Hepatic stellate cell (primary cell): ENCODE measurements at regions not wholly inside any gene's neighbourhood (a gene's known extent, or its start where the extent isn't known, plus 50 kb on each side); places are given as distances from the start of the nearest gene placed in this dataset.

Experiments
- DNase-seq: peaks from one replicate; pipeline ENCODE4 v3.0.0; 2011; ENCODE audit warnings: low spot score

DNA sequence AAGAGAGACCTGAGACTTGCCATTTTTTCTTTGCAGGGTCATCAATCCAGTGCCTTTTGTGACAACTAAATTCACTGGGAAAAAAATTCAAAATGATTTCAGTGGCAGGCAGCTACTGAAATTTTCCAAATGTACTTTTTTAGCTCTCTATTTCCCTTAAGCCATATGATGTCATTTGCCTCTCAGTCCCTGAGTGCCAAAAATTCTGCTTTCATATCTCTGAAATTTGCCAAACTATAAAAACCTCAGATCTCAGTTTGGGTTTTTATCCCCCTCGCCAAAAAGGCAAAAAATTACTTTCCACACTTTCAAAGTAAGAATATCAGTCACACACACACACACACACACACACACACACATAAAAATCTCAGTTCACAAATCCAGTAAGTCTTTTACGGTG lies 651.3 kb upstream of the ARID1B start:
- DNase-seq = no peak

DNA sequence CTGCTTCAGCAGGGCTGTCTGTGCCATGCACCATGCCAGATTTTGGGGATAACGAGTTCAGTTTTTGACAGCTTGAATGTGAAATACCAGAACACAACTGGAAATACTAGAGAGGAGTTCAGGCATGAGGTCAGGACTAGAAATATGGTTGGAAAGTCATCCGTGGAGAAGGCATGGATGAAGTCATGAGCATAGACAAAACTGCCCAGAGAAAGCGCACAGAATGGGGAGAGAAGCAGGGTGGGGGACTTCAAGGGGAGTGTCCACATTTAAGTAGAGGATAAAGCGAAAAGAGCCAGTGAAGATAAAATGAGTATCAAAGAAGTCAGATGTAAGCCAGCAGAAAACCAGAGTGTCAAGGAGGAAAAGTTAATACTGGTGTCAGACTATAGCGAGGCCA lies 653.4 kb upstream of the ARID1B start:
- DNase-seq = no peak

DNA sequence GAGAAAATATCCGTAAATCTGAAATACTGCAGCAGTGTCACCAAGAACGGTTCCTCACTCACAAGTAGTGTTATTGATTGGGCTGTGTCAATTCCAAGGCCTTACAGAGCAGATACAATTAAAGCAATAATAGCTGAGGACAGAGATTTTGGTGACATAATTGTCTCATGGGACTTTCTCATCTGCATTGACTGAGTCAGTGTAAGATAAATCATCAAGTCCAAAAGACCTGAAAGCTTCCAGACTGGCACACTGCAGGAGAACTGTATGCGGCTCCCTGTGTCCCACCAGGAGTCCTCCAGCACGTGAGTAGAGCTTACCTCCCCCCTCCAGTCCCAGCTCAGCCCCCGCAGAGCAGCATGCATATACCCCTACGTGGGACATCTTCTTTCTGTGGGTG lies 655.2 kb upstream of the ARID1B start:
- DNase-seq = no peak

DNA sequence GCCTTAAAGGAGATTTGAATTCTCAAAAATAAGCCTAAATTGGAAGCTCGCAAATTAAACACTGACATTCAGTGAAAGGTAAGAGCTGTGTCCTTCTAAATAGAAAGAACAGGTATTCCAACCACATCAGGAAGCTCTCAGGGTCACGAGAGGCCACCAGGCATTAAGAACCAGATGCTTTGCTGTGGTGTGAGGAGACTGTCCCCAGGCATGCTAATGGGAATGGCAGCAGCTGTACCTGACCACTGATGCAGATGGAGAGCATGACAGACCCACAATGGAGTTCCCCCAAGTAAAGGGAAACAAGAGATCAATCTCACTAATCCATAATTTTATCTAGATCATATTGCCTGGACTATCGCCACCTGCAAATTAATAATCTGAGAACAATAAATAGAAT lies 658.9 kb upstream of the NOX3 start:
- no peak for DNase-seq

DNA sequence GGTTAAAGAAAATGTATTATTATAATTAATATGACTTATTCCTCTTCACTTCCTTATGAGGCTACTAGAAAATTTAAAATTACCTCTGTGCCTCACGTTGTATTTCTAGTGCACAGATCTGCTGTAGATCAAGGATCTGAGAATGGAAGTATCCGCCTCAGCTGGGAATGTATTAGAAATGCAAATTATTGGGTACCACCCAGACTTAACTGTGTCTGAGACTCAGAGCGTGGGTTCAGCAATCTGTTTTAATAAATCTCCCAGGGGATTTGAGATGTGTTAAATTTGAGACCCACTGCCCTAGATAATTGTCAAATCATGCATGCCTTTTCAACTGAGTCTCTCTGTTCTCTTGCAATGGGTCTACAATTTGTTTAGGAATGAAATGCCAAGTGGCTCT lies 658.0 kb upstream of the NOX3 start:
- no peak for DNase-seq

DNA sequence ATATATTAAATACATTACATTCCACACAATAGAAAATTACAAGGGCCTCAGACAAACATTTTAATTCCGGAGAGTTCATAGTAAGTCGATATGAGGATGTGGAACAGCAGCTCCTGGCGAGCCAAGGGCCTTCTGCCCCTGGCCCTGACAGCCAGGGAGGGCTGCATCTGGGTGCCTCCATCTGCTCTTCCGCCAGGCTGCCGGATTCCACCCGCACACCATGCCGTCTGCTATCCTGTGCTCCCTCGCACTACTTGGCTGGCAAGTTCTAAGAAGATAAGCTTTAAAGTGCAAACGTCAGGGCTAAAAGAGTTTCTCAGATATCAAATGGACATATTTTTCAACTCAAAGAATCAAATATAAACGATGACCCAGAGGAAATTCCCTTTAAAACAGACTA lies 656.3 kb upstream of the NOX3 start:
- DNase-seq = no peak

DNA sequence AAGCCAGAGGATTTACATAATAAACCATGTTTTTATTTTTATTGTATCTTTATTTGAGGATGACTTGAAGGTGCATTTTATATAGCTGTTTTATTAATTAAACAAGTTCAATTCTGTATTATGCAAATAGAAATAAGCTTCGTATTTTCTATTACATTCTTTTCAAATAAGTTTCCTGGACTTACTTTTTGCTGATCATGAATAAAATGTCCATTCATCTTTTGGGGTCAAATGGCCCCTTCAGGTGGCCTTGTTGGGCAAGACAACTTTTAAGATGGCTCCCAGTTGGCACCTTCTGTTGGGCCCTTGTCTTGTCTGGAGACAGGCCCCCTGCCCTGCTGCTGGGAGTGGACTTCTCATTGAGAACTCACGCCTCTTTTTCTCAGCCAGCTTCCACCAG lies 654.6 kb upstream of the NOX3 start:
- DNase-seq = no peak

DNA sequence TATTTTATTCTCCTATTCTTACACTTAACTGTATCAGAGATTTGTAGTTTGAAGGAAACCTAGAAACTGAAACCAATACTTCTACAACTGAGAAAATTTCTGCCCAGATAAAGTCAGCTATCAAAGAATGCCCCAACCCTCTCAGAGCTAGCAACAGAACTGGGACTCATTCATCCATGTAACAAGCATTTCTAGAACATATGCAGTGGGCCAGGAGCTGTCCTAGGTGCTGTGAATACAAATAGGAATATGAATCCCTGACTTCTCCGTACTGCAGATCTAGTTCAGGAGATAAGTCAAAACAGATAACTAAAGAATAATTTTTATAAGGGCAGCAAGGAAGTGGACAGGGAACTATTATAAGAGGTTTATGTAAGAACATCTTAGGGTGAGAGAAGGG lies 654.1 kb upstream of the NOX3 start:
- DNase-seq = no peak

DNA sequence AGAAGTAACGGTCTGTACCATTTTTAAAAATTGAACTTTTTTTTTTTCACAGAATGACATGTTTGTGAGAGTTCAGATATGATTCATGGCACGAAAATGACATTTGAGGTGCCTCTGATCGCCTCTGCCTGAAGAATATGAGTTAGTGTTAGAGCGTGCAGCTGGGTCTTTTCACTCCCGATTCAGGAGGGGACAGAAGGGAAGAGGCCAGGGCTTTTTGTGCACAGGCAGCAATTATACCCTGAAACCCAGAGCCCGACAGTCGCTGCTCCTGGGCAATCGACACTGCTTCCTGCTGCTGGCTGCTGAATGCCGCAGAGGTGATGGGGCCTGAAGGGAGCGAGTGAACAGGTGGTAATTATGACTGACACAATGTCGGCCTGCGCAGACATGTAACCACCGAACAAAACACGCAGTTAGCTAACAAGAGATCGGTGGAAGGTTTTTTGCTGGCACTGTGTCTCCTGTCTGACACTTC lies 652.0 kb upstream of the NOX3 start:
- no peak for DNase-seq

DNA sequence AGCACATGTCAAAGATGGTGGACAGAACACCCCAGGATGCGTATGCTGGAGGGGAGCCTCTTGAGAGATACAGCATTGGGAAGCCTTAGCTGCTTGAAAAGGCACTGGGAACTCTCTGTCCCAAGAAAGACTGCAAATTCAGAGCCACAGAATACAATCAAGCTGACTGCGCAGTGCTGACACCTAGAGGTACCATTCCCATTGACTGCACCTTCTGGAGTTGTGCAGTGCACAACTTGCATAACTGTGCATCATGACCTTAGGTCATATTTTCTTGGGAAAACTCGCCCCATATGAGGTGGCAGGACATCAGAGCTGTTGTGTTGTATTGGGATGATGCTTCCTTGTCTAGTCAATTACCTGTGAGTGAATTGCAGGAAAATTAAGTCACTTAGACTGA lies 646.5 kb upstream of the NOX3 start:
- no peak for DNase-seq

DNA sequence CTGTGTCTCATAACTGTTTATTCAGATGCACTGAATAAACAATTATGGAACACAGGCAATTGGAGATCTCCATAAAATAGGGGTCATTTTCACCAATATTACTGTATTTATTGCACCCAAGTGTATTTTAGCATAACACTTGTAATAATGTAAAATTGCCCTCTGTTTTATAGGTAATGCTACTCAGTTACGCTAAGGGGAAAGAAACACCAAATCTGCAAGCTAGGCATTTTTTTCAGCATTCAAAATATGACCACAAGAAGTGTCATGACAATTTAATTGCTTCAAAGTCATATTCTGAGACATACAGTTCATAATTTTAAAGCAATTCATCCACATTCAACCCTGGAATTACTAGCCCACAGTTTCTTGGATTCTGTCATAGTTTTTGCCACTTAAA lies 643.2 kb upstream of the NOX3 start:
- no peak for DNase-seq

DNA sequence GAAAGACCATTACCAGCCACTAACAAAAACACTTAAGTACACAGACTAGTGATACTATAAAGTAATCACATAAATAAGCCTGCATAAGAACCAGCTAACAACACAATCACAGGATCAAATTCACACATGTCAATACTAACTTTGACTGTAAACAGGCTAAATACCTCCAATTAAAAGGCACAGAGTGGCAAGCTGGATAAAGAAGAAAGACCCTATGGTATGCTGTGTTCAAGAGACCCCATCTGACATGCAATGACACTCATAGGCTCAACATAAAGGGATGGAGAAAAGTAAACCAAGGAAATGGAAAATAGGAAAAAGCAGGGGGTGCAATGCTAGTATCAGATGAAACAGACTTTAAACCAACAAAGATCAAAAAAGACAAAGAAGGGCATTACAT lies 631.8 kb upstream of the NOX3 start:
- DNase-seq = no peak

DNA sequence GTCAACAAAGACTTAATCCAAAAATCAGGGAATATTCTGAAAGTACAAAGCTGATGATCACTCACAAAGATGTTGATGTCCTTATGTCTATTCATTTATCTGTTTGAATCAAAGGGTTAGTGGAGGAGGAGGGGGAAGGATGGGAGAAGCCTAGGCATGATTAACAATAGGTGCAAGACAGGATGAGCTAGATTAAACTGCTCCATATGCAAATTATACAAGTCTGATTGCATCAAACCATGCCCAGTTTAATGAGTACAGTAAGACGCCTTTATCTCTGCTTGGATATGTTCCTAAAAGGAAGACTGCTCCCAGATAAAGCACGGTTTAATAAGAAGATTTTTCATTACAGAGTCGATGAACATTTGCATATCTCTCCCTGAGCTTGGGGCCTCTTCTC lies 626.4 kb upstream of the NOX3 start:
- DNase-seq = no peak

DNA sequence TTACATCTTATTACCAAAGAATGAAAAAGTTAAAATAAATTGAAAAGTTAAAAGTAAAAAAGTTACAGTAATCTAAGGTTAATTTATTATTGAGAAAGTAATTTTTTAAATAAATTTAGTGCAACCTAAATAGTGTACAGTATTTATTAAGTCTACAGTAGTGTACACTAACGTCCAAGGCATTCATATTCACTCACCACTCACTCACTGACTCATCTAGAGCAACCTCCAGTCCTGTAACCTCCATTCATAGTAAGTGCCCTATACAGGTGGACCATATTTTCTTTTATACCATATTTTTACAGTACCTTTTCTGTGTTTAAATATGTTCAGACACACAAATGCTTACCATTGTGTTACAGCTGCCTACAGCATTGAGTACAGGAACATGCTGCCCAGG lies 624.7 kb upstream of the NOX3 start:
- DNase-seq = no peak

DNA sequence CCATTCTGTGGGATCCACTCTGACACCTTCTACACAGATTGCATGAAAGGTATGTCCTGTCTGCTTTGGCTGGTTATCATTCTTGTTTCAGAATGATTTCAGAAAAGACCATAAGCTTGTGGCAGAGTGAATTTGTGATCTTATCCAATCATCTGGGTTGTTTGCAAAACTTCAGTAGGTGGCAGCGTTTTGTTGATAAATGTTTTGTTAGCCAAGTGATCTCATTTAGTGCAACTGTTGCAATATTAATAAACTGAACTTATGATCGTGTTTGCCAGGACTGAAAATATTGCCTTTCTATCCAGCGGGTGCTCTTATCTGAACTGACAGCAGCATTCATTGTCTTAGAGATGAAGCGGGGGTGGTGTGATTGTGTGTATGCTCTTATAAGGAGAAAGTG lies 613.2 kb upstream of the NOX3 start:
- no peak for DNase-seq

DNA sequence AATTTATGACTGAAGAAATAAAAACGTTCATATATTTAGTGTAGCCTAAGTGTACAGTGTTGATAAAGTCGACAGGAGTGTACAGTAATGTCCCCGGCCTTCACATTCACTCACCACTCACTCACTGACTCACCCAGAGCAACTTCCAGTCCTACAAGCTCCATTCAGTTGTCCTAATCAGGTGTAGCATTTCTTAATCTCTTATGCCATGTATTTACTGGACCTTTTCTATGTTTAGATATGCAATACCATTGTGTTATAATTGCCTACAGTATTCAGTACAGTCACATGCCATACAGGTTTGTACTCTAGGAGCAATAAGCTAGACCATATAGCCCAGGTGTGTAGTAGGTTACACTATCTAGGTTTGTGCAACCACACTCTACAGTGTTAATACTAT lies 610.2 kb upstream of the NOX3 start:
- DNase-seq = no peak

DNA sequence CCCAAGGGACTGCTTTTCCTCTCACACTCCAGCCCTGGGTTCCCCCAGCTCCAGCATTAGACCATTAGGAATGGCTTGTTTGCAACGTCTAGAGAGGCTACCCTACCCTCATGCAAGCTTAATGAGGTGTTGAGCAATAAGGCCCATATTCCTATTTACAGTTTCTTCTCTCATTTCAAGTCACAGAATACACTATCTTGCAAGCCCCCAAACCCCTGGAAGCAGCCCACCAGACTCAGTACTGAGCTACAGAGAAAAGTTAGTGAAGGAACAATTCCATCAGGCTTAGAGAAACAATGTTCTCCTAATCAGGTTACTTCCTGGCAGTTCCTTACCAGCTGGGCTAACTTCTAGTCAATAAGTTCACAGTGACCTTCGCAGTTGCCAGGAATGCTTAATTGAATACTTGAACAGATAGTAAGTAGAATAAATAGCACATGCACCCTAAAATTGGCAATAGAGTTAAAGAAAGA lies 606.5 kb upstream of the NOX3 start:
- no peak for DNase-seq

DNA sequence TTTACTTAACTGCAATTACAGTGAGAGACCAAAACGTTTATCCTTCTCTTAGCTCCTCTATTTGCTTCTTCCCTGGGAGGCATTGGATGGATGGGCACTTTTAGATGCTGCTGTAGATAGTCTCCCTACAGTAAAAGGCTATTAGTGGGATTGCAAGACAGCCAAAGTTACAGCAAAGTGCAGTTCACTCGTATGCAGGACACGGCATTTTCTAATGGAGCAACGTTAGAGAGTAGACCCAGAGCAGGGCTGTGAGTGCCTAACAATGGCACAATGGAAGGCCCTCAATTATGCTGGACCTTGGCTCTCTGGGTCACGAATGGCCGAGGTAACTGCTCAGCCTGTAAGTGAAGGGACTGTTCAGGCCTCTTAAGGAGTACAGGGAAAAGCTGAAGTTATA lies 605.8 kb upstream of the NOX3 start:
- no peak for DNase-seq

DNA sequence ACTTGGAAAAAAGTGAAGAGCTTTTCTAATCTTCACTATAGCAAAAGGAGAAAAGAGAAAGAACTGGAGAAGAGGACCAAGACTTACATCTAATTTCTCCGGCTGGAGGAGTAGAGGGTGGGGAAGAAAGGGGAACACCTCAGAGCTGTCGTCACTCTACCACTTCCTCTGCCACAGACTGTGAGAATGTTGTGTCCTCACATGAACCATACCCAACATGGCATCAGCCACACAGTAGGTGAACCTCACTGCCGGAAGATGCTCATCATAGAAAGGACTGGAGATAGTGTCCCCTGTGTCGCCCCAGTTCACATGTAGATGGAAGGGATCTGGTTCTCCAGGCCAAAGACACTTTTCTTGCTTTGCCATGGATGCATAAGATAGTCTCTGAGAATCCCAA lies 604.4 kb upstream of the NOX3 start:
- no peak for DNase-seq

DNA sequence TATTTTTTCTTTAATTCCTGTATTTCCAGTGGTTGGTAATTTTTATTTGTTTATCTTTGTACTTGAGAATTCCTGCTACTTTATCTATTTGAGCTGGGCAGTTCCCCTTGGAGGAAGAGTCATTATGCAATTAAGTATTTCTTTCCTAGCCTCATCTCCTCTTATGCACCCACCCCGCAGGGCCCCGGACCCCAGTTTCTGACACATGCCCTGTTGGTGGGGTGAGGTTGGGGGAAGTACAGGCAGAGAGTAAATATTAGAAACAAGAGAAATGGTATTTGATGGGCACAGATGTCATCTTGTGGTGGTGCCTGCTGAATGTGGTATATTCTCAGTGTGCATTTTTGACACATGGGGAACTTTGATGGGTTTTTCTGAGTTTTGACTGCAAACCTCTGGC lies 602.7 kb upstream of the NOX3 start:
- DNase-seq = no peak

DNA sequence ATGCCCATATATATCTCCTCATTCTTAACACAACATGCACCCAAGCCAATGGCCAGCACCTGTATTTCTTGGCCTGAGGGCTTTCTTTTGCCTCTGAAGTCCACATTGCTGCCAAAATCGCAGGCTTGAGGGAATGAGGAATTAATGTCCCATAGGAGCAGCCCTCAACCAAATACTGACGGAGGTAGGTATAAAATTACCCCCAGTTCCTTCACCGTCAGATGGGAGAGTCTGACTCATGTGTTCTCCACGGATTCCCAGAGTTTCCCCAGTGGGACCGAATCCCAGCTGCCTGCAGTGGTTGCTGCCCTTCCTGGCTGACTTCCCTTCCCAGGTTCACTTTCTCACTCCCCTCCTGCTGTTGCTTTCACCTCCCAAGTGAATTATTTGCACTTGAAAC lies 602.2 kb upstream of the NOX3 start:
- DNase-seq = no peak

DNA sequence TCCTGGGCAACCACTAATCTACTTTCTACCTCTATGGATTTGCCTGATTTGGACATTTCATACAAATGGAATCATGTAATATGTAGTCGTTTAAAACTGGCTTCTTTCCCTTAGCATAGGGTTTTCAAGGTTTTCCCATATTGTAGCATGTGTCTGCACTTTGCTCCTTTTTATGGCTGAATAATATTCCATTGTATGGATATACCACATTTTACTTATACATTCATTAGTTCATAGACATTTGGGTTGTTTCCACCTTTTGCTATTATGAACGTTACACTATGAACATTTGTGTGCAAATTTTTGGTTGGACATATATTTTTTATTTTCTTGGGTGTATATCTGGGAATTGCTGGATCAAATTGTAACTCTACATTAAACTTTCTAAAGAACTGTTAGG lies 600.4 kb upstream of the NOX3 start:
- DNase-seq = no peak

DNA sequence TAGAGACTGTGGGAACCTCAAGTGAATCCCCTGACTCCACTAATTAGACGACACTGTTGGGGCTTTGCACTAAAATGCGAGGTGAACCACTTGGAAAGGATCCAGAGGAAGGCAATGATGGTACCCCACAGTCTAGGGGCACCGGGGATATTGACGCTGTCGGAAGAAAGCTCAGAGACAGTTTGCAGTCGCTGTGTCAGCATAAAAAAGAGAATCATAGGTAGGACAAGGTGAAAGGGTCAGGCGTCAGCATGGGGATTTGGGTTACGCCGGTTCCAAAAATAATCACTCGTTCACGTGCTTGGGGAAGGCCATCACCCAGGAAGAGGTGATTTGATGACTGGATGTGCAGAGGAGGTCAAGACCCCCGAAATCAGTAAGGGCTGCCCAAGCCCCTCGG lies 598.0 kb upstream of the NOX3 start:
- DNase-seq = no peak

DNA sequence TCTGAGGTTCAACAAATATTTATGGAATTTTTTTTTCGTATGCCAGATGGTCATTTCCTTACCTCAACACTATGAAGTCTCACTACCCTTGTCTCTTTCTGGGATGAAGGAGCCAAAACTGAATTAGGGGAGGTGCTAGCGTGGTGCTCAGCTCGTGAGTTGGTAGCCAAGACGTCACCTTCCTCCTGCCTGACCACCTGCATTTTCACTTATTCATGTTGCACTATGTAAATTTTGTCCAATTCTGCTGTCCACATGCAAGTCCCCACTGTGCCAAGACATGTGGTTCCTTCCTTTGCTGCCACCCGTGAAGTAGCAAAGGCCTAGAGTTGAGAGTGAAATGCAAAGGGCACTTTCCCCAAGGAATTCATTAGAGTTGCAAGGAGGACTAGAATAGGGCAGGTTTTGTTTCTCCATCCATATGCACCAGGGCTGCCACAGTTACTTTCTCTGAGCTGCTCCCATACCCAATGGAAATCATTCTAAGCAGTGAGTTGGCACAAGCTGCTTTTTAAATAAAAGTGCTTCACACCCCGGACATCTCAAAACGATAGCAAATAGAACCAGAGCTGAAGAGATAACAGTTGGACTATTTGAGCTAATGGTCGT lies 591.3 kb upstream of the NOX3 start:
- DNase-seq = no peak

DNA sequence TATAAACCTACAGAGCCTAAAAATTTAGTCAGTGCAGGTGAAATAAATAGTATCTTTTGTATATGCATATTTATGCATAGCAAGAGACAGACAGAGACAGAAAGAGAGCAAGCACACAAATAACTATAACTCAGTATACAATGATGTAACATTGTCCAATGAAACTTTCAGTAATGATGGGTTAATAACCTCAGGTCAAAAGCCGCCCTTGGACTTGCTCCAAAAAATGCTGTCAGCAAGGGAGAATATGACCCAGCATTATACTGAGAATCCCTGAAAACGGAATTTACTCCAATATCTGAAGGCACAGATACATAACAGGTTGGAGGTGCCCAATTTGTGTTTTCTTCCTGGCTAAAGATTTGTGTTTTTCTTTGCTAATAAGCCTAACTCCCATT lies 590.6 kb upstream of the NOX3 start:
- no peak for DNase-seq
